Pulmonary artery endothelial cell (primary cell): ENCODE measurements at regions not wholly inside any gene's neighbourhood (a gene's known extent, or its start where the extent isn't known, plus 50 kb on each side); places are given as distances from the start of the nearest gene placed in this dataset.

Experiments
- DNase-seq: peaks from one replicate; pipeline ENCODE4 v3.0.0-alpha.2; 2011; ENCODE audit warnings: low read depth, low spot score

DNA sequence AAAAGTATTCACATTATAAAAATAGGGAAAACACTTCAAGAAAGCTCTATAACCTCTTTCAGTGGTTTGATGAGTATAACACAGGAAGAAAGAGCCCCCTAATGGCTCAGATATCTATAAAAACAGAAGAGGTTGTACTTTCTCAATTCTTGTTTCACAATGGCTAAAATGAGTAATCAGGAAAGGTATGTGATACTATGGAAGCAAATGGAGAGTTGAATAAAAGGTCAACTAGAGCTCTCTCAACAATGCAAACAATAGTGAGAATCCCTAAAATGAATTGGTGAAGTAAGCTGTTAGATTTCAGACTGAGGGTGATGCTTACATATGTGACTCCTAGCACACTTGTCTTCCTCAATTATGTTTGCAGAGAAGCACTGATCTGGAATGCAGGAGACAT, 584.6 kb upstream of the CDH18 start:
- DNase-seq, result no peak

DNA sequence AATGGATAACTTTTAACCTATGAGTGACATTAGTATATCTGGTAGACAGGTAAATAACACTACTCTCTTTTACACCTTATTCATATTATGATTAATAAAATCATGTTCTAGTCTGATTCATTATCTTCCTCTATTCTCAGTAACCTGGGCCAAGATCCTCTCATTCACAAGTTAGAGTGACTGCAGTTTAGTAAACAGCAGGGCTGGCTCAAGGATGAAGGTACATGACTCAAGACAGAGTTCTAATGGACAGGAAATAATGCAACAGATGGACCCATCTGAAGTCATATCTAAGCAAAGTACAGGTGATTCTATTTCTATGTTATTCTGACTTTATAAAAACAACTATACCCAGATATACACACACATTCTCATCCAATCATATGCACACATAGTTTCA, 582.5 kb upstream of the CDH18 start:
- DNase-seq, result no peak

DNA sequence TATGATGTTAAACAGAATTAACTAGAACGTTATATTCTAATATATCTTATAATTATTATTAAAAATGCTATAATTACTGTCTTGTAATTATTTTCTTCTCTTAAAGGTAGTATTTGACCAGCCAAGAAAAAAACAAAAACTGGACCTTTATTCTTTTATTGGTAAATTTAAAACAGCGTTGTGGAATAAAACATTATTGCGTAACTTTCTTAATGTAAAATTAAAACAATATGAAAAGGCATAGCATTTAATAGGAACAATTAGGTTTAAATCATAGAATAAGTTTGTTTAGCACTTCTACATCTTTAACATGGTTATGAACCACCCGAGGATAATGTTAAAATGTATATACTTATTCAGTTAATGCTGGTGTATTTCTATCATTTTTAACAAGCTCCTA, 574.5 kb upstream of the CDH18 start:
- no peak for DNase-seq

DNA sequence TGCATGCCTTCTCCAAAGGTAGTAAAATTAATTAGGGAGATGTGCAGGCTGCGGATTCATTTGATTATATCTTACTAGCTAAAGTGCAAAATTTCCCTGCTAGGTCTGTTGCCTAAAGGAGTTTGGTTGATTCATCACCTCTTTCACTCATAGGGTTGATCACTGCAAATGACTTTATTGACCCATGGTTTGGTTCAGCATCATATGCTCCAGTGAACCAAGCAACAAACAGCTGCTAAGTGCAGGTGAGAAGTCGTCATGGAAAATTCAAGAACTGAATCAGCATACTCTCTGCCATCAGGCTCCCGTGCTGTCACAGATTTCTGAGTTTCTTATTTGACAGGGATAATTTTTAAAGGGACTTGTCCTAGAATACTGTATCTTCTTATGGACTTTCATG, 571.8 kb upstream of the CDH18 start:
- DNase-seq, result no peak

DNA sequence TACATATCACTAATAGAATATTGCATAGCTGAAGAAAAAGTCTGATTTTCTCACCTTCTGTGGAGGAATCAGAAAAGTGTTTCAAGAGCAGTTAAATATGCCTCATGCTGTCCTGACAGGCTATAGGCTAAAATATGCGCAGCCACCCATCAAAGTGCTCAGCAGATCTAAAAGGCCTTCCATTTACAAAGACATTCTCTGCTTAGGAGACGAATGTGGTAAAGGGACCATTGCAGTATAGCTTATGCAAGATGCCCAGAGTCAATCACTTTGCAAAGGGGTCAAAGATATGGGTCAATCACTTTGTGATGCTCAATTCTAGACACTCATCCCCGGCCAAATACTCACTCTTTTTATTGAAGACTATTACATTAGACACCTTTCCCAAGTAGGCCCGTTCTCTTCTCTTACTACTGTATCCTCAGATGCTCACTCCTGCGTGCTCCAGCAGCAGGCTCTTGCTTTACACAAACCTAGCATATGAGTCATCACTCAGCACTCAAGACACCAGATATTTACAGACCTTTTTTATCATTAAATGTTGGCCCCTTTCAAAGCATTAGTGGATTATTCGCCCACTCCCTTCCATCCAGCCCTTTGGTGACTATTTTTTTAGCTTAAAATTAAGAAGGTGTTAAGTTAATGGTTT, 568.2 kb upstream of the CDH18 start:
- DNase-seq, result no peak

DNA sequence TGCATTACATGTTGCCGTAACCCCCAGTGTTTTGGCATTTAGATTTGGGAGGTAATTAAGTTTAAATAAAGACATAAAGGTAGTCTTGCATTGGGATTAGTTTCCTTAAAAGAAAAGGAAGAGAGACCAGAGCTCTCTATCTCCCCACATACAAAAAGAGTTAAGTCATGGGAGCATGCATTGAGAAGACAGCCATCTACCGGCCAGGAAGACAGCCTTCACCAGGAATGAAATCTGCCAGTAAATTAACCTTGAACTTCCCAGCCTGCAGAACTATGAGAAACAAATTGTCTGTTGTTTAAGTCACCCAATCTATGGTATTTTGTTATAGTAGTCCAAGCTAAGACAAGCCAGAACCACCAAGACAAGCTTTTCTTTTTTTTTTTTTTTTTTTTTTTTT, 567.0 kb upstream of the CDH18 start:
- no peak for DNase-seq

DNA sequence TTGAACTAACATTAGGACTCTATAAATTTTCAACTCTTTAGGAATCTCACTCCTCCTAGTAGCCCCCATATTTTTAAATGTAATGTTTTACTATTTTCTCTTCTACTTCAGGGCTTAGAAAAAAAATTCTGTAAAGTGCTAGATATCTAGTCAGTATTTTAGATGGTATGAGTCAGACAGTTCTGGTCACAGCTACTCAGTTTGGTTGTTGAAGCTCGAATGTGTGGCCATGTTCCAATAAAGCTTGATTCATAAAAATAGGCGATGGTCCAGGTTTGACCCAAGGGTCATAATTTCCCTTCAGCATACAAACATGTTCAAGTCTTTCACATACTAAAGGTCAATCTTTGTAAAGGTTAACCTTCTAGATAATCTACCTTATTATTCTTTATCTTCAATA, 566.0 kb upstream of the CDH18 start:
- DNase-seq, result no peak

DNA sequence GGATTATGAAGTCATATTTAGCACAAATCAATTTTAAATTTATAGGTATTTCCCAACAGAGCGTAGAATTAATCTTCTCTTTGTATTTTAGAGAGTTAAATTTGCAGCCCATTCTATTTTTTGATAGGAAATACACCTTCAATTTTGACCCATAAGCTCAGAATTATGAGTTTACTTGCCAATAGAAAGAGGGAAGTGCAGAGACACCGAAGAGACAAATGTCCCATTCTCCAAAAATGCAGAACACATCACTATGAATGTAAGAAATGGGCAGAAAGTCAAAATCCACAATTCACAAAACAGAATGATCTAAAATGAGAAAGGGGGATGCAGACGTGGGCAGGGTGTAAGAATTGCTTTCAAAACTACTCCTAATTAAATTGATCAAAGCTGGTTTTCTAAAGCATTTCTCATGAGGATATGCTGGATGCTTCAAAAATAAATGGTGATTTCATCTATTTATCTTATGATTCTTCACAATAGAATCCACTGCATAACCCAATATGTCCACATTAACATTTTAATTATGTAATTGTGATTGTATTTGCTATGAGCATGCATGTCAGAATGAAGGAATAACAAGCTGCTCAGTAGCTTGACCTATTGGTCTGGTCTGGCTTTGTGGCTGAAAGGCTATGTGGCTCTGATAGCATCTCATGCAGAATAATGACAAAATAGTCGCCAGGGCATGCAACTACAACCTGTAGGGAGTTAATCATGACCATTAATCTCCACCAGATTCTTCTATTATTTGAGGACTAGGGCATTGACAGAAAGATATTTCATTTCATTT, 550.1 kb upstream of the CDH18 start:
- no peak for DNase-seq

DNA sequence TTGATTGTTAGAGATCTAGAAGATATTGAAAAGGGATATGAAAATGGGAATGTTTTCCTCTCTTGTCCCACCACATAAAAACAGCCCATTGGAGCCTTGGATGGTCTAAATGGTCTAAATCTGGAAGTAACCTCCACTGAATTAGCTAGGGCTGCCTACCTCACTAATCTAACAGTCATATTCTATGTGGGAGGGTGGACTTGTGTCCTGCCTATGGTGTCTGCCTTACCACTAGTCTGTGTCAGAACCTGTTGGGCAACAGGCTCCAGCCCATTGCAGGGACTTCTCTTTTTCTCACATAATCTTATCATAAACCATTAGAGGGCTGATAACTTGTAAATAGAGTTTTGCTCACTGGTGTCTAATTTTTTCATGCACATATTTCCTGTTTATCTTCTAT, 548.8 kb upstream of the CDH18 start:
- no peak for DNase-seq

DNA sequence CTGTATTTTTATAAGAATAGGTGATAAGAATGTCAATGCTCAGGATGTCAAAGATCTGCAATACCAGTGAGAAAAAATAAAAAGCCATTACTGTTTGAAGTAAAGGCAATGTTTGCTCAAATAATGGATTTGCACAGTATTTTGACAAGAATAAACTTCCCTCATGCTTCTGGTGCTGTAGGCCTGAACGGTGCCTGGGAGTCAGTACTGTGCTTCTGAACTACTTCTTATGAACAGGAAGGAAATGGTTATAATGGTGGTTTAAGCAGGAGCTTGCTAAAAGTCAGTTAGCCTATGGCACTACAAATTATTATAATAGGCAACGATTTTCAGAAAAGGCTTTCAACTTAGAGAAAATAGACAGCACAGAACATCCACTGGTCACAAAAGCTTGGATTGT, 548.3 kb upstream of the CDH18 start:
- no peak for DNase-seq

DNA sequence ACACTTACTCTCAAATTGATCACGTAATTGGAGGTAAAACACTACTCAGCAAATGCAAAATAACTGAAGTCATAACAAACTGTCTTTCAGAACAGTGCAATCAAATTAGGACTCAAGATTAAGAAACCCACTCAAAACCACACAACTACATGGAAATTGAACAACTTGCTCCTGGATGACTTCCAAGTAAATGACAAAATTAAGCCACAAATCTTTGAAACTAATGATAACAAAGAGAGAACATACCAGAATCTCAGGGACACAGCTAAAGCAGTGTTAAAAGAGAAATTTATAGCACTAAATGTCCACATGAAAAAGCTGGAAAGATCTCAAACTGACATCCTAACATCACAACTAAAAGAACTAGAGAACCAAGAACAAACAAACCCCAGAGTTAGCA, 540.5 kb upstream of the CDH18 start:
- DNase-seq, result no peak

DNA sequence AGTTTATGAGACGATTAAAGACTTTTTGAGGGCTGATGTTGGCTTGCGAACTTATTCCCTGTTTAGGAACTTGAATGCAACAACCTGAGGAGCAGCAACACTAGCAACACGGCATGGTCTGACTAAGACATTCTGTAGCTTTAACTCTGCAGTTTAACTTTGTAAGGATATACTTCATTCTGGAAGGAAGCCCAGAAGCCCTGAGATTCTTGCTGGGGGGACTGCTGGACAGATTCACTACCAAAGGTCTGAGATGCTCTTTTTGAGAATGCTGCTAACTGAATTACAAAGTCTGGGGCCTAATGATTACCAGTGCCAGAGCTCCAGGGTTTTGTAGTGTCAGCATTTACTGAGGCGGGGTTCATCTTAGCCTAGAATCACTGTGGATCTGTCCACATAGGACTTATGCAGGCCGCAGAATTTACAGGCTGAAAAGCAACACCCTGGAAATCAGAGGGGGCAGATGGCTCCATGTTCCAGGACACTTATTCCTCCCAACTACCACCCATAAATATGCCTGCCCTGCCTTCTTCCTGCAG, 537.1 kb upstream of the CDH18 start:
- DNase-seq, result no peak

DNA sequence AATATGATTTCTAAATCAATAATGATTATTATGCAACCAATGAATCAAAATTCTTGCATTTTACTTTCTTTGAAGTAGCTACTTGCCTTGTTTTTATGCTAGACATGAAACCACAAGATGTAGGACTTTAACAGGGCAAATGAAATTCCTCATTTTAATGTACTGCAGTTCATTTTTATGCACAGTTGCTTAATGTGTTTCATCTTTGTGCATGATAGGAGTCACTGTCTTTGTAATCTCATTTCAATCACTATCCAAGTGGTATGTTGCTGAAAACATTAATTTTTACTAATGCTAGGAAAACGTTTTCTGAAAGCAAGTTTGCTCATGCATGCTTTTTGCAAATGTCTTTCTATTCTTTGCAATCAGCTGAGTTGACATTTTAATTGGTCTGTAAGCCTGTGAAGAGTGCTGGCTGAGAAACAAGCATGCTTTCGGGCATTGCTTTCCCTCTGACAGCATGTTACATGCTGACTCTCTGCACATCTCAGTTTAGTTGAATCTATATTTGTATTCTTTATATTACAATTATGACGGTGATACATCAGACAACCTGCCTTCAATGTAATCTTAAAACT, 535.0 kb upstream of the CDH18 start:
- DNase-seq, result no peak

DNA sequence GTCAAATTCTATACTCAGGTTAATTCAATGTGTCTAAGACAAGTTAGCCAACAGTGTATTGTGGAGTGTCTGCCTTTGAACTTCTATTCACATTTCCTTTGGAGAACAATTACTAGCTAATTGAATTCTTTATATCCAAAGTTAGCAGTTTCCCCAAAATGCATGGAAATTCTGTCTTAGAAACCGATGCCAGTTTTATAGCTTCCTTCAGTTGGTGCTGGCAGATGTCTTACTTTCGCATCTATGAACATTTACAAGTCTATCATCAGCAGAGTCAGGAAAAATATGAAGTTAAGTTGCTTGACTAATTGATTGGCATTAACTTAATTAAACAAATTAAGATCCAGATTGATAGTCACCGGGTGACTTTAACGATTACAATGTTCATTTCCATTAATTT, 527.6 kb upstream of the CDH18 start:
- no peak for DNase-seq

DNA sequence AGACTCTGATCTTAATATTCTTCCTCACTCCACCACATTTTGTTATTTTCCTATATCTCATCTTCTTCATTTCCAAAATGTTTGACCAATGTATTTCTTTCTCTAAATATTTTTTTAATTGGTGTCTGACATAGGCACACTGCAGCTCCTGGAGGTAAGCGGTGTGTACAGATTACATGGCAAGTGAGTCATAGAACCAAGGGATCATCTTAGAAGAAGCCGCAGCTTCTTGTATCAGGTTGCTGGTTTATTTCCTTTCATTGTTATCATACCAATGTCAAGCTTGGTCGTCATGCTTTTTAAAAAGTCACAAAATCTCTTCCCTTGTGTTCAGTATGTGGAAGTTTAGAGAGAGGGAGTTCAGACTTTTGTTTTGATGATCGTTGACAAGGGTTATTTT, 526.1 kb upstream of the CDH18 start:
- no peak for DNase-seq

DNA sequence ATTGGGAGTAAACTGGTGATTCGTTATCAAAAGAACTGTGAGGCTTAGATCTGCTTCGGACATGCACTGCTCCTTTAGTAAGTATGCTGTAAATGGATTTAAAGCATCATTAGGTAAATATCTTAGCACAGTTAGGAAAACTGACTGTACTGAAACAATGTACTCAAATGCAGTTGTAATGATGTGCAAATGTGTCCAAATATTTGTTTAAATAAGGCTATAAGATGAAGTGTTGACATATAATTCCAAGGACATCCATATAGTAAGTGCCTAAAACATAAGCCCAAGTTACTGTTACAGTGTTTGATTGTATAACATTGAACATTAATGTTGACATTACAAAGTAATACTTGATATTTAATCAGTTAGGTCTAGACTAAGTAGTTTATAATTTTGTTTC, 512.5 kb upstream of the CDH18 start:
- no peak for DNase-seq

DNA sequence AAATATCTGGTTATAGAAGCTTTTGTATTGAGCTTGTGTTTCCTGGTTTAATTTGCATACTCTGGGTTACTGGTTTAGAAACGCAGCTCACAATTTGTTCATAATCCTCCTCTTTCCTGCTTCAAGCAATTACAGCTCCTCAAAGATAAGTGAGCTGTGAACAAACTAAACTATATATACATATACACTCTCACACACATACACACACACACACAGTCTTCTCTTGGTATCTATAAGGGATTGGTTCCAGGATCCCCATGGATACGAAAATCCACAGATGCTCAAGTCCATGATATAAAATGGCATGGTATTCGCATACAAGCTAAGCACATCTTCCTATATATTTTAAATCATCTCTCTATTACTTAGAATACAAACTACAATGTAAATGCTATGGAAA, 510.9 kb upstream of the CDH18 start:
- DNase-seq, result no peak

DNA sequence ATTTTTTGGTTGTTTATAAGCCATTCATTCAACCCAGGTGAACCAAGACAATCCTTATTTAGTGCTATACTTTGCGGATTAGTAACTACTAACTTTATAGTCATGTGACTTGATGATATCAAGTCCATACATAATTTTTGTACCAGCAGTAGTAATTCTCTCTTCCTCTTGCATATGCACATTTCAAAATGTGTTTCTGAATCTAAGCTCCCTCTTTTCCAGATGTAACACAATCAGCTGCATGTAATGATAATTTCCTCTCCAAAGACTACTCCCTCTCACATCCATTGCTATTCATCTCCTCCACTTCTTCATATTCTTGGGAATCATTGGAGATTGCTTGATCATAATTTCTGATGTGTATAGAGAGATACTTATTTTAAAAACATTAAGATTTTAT, 510.1 kb upstream of the CDH18 start:
- no peak for DNase-seq

DNA sequence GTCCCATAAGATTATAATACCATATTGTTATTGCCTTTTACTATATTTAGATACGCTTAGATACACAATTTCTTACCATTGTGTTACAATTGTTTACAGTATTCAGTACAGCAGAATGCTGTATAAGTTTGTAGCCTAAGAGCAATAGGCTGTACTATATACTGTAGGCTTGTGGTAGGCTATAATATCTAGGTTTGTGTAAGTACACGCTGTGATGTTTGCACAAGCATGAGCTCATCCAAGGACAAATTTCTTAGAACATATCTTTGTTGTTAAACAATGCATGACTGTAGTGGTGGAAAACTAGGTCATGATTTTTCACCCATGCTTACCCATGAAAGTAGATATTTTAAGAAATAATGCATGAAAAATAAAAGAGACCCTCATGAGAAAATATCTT, 509.4 kb upstream of the CDH18 start:
- DNase-seq, result no peak

DNA sequence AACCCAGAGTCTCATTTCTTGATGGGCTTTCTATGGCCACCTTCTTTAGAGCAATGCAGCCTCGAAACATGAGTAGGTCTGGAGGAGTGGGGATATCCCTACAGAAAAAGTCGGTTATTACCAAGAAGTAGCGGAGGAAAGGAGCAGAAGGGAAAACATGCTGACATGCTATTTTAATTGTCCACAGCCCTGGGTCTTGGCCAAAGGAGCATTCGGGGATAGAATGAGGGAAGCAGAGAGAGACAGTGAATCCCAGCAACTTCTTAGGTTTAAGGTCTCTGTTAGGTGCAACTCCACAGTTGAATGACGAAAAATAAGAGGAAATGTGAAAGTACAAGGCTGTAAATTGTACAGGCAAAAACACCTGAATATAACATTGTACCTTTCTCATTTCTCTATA, 506.7 kb upstream of the CDH18 start:
- no peak for DNase-seq

DNA sequence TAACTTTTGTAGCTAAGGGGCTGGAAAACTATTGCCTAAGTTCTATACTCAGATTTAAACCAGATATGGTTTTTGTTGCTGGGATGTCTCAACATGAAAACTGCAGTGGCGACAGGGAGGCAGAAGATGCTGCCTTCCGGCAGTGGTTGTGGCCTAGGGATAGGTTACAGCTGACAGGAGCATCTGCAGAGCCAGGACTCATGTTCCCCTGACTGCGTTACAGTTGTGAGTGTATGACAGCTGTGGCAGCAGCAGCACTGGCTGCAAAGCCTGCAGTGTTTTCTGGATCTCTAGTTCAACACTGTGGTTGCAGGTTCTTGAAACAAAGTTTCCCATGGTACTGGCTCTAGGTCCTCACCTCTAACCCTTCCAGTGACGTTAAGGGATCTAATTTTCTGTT, 498.8 kb upstream of the CDH18 start:
- no peak for DNase-seq

DNA sequence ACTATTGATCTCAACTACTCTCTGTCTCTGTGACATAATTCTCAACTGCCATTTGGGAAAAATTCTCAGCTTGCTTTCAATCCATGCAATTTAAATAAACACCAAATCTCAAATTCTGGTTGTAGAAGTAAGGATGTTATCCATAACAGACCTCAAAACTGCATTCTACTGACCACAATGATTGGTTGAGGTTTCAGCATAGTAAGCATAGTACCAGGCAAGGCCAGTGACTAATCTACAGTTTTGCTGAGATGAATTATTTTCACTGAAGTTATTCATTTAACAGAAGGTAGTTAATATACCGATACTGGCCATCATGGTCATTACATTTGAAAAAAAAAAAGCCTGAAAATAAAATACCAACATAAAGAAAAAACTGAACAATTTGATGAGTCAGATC, 488.0 kb upstream of the CDH18 start:
- DNase-seq, result no peak

DNA sequence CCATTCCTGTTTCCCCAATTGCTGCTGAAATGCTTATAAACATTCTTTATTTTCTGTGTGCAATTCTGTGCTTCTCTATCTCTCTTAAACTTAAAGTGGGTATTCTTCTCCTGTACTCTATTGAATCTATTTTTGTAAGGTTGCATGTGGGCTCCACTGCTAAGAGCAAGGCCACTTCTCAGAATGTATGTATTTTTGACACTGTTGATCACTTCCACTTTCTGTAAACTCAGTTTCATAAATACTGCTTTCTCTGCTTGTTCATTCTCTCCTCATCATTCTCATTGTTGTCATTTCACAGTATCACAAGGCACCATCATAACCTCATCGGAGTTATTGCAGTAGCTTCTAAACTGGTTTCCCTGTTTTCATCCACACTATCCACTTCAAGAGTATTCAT, 483.0 kb upstream of the CDH18 start:
- DNase-seq, result no peak
